GM18498 (cell line): ENCODE measurements at regions not wholly inside any gene's neighbourhood (a gene's known extent, or its start where the extent isn't known, plus 50 kb on each side); places are given as distances from the start of the nearest gene placed in this dataset.
"Not testable (repeated sequence)": the region's sequence is repeated elsewhere in the genome, so short reads cannot be mapped to it uniquely, and the experiment has no call there.

Source experiments
- ATAC-seq: cut with Tn5 transposase; IDR thresholded peaks from one replicate; pipeline ENCODE4 v1.9.1; 2021; ENCODE audit warnings: mild to moderate bottlenecking, moderate library complexity; ENCODE audit not compliant: unreplicated experiment

DNA sequence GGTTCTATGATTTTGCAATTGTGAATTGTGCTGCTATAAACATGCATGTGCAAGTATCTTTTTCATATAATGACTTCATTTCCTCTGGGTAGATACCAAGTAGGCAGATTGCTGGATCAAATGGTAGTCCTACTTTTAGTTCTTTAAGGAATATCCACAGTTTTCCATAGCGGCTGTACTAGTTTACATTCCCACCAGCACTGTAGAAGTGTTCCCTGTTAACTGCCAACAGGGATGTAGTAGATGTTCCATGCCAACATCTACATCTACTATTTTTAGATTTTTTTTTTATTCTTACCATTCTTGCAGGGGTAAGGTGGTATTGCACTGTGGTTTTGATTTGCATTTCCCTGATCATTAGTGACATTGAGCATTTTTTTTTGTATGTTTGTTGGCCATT lies 100.5 kb upstream of the SGCD start:
- ATAC-seq: not testable (repeated sequence)

DNA sequence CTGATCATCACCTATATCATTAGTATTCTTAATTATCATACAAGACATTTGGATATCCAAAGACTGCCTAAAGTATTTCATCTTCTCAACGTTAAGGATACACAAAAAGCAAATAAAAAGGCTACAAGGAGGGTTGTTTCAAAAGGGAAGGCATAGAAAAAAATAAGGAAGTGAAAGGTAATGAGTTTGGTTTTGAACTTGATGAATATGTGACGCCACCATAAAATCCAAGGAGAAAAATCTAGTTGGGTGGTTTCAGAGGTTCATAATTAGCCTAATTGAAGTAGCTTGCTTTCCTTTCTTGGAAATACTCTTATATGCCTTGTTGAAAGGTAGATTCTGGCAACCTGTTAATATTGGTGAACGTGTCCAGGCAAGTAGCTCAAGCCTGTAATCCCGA lies 96.1 kb upstream of the SGCD start:
- no peak for ATAC-seq

DNA sequence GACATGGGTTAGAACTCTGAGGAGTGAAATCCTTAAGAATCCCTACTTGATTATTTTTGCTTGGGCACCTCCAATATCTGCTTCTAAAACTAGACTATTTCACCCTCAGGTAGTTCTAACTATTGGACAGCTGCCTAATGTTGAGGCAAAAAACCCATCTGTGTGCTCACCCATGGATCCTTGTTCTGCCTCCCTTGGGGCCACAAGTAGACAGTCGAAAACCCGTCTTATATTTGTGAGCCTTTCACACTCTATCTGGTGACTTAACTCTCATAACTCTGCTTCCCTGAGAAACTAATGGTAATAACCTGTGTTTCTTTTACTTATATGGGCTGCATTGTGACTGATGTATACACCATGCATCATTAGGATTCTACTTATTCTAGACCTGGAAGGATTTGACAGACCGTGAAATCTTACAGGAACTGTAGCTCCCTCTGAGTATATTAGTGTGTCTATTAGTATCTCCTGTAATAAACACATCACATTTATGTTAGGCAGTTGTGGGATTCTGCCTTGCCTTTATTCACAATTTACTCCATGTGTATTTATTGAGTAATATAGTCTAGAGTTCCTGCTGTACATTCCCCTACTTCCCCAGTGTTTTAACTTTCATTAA lies 94.6 kb upstream of the SGCD start:
- no peak for ATAC-seq

DNA sequence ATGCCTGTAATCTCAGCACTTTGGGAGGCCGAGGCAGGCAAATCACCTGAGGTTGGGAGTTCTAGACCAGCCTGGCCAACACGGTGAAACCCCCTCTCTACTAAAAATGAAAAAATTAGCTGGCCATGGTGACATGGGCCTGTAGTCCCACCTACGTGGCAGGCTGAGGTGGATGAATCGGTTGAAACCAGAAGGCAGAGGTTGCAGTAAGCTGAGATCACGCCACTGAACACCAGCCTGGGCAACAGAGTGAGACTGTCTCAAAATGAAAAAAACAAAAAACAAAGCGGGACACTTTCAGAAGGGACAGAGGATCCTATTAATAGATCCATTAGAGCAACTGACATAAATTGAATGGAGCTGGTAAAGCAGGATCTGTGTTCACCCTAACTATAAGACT lies 89.6 kb upstream of the SGCD start:
- ATAC-seq: no peak

DNA sequence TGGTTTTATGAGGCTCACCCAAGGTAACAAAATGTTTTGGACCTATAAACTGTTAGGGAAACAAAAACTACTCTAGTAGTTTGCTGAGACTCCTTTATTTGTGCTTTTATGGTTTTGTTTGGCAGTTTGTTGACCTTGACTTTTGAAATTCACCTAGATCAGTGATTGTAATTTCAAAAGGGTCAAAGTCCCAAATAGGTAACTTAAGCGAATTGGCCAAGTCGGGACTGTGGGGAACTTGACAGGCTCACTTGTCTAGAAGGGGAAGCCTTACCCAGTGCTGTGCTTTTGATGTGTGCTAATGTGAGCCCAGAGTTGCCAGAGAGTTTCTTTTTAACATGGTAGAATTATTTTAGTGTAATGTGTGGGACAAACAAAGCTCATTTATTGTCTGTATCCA lies 87.2 kb upstream of the SGCD start:
- ATAC-seq: no peak

DNA sequence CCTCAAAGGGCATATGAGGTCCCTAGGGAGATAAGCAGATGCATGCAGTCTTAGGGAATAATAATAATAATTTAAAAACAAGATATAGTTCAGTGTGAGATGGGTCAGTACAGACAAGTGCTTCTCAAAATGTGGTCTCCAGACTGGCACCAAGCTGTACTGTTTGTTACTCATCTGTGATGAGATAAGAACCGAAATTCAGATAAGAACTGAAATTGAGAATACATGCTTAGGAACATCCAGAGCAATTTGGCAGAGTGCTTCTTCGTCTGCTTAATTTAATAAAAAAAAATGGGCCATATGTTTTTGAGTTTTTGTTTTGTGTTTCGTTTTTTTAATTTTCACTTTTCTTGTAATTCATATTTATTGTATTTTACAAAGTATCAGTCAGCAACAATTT lies 86.5 kb upstream of the SGCD start:
- no peak for ATAC-seq

DNA sequence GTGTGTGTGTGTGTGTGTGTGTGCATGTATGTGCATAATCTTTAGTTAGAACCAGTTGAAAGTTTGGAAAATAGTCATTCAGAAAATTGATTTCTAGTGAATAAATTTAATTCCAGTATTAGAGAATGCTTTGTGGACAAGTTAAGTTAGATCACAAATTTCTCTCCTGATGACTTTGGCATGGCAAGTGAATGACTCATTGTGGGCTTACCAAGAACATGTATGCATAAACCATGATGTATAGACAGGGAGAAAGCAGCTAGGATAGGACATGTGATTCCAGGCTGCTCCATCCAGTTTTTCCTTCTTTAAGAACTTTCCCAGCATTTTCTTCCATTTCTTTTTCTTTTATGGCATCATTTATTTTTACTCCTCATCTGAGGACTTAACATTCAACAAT lies 85.7 kb upstream of the SGCD start:
- no peak for ATAC-seq

DNA sequence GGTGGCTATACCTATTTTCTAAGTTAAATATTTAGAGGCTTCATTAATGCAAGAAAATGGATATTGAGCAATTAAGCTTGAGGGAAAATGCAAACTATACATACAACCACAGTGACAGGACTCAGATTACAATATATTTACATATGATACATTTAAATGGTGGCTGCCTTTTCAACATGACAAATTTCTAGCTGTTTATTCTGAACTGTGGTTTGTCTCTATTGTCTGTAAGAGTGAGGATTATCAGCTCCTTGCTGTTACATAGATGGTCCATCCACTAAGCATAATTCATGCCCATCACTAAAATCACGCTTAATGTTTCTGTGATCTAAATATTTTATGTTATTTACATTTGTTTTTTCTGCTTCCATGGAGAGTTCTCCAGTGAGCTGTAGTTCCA lies 81.1 kb upstream of the SGCD start:
- no peak for ATAC-seq

DNA sequence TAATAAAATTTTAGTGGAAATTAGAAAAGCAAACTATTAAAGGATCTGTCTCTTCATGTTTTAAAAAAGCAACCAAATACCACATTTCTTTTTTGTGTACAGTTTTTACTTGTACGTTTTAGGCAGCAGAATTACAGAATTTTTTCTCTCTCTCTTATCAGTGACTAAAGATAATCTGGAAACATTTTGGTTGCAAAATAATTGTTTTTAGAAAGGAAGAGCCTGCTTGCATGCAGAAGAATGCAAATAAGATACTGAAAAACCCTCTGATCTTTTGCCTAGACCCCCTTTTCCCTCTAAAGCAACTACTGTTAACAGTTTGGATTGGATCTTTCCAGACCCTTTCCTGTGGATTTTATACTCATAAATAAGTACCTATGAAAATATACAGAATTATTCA lies 75.9 kb upstream of the SGCD start:
- no peak for ATAC-seq

DNA sequence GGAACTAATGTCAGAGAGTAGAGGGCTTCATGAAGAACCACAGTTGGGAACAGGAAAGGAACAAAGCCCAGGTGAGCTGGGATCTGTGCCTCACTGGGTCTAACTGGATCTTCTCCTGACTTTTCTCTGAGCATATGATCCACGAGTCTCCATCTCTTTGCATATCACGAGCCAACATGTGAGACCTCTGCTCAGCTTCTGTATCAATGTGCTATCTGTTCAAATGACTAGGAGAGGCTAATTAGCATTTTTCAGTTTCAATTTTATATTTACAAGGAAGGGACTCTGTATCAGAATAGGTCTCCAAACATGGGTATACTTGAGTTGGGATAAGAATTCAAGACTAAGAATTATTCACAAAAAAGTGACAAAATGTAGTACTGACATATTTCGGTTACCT lies 73.8 kb upstream of the SGCD start:
- ATAC-seq: no peak

DNA sequence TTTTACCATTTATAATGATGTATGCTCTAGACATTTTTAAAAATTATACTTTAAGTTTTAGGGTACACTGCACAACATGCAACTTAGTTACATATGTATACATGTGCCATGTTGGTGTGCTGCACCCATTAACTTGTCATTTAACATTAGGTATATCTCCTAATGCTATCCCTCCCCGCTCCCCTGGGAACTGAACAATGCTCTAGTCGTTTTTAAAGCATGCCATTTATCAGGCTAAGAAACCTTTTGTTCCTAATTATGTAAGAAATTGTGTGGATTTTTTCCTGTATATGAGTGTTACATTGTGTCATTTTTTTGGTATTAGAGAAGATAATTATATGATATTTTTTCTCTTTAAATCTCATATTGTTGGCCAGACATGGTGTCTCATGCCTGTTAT lies 72.8 kb upstream of the SGCD start:
- ATAC-seq: no peak

DNA sequence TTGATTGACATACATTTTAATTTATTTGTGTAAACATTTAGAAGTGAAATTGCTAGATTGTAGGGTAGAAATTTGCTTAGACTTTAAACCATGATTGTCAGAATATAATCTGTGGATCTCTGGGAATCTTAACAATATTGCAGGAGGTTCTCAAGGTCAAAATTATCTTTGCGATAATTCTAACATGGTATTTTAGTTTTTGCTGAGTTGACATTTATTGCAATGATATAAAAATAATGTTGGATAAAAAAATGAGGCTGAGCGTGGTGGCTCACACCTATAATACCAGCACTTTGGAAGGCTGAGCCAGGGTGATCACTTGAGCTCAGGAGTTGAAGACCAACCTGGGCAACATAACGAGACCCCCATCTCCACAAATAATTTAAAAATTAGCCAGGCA lies 70.3 kb upstream of the SGCD start:
- ATAC-seq: no peak

DNA sequence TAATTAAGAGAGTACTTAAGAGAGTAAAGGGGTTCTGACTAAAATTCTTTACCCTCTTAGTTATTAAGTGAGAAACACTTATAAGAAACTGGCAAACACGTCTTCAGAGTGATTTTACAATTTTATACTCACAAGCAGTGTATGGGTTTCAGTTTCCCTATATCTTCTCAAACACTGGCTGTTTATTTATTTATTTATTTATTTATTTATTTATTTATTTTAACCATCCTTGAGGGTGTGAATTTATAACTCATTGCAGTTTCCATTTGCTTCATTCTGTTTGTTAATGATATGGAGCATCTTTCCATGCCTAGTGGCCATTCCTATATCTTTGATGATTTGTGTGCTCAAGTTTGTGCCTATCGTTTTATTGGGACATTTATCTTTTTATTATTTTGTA lies 68.0 kb upstream of the SGCD start:
- no peak for ATAC-seq

DNA sequence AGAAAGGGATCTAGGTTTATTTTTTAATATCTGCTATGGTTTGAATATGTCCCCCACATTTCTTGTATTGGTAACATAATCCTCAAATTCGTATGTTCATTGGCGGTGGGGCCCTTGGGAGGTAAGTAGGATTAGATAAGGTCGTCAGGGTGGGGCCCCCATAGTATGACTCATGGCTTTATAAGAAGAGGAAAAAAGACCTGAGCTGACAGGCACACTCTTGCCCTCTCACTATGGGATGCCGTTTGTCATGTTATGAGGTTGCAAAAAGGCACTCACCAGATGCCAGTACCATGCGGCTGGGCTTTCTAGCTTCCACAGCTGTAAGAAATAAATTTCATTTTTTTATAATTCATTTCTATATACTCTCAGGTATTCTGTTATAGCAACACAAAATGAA lies 67.3 kb upstream of the SGCD start:
- ATAC-seq: no peak

DNA sequence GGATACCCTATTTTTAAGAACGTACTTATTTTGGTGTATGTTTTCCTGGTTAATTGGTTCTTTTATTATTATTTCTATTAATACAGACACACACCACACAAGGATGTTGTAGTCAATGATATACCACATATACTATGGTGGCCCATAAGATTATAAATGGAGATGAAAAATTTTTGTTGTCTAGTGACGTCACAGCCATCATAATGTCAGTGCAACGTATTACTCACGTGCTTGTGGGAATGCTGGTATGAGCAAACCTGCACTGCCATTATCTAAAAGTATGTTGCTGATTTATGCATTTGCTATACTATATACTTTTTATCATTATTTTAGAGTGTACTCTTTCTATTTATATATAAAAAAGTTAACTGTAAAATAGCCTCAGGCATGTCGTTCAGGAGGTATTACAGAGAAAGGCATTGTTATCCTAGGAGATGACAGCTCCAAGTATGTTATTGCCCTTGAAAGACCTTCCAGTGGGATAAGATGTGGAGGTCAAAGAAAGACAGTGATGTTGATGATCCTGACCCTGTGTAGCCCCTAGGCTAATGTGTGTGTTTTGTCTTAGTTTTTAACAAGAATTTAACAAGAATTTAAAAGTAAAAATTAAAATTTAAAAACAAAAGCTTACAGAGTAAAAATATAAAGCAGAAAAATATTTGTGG lies 65.6 kb upstream of the SGCD start:
- ATAC-seq: no peak

DNA sequence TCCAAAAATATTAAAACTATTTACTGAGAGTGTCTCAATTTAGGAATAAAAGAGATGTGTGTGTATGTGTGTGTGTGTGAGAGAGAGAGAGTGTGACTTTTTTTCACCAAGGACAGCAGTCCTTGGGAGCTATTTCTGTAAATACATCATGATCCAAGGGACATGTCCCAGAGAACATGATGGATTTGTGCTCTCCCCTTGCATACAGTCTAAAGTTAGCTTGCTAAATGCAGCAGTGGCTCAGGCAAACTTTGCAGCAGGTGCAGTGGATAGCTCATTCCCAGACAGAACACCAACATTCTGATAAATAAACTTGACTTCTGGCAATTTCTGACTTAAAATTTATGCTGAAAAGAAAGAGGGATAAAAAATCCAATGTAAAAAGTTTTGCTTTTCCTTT lies 55.4 kb upstream of the SGCD start:
- no peak for ATAC-seq

DNA sequence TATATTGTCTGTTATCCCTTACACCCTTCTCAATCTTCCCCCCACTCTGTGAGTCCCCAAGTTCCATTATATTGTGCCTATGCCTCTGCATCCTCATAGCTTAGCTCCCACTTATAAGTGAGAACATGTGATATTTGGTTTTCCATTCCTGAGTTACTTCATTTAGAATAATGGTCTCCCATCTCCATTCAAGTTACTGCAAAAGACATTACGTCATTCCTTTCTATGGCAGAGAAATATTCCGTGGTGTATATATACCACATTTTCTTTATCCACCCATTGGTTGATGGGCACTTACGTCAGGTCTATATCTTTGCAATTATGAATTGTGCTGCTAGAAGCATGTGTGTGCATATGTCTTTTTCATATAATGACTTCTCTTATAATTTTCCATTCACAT lies 54.8 kb upstream of the SGCD start:
- no peak for ATAC-seq

DNA sequence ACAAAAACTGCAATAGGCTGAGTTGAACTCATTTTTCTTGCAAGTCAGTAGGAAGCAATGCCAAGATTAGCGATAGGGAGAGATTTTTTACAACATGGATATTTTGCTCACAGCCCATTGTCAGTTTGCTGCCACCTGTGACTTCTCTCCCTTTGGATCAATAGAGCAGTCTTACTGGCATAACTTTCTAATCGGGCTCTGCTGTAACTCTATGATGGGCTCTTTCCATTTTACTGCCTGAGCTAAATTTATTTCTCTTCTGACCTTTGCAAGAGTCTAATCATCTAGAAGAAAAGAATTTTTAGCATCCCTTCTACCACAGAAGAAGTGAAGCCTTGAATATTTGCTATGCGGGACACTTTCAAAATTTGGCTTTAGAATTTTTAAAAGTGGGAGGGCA lies 53.6 kb upstream of the SGCD start:
- no peak for ATAC-seq

DNA sequence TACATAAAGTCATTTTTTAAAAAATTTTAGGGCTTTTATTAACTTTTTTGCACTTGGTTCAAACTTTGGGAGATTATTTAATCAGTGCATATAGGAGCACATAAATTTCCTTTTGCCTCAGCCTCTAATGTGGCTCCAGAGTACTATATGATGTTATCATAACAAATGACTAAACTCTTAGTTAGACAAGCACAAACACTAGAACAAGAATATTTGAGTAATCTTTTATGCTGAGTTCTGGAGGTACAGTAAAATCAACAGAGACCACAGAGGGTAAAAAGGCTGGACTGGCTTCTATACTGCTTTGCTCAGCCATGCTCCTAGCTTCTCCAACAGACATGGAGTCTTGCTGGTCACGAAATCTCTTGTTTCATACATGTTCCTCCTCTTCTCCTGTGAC lies 52.5 kb upstream of the SGCD start:
- ATAC-seq: no peak
